HG02970 (cell line): ENCODE measurements at regions not wholly inside any gene's neighbourhood (a gene's known extent, or its start where the extent isn't known, plus 50 kb on each side); places are given as distances from the start of the nearest gene placed in this dataset.

Experiments
- ATAC-seq: cut with Tn5 transposase; IDR thresholded peaks from one replicate; pipeline ENCODE4 v1.9.1; 2021; ENCODE audit warnings: mild to moderate bottlenecking, moderate library complexity, moderate number of reproducible peaks; ENCODE audit not compliant: unreplicated experiment, low FRiP score

- ATAC-seq: no peak
Observed at GRCh38 chr9:107708791-107709190, 219.2 kb upstream of the KLF4 start.

- ATAC-seq: no peak
Observed at GRCh38 chr9:107707915-107708441, 218.4 kb upstream of the KLF4 start.

- no peak for ATAC-seq
Observed at GRCh38 chr9:107707428-107707837, 217.9 kb upstream of the KLF4 start.

GRCh38 chr9:107706701-107707427, 217.3 kb upstream of the KLF4 start:
- no peak for ATAC-seq

GRCh38 chr9:107705521-107705920, 216.0 kb upstream of the KLF4 start:
- ATAC-seq: no peak

- no peak for ATAC-seq
Observed at GRCh38 chr9:107704774-107705173, 215.2 kb upstream of the KLF4 start.

GRCh38 chr9:107703651-107704050, 214.1 kb upstream of the KLF4 start:
- no peak for ATAC-seq

GRCh38 chr9:107700847-107701246, 211.3 kb upstream of the KLF4 start:
- no peak for ATAC-seq

- no peak for ATAC-seq
Observed at GRCh38 chr9:107699231-107699630, 209.7 kb upstream of the KLF4 start.

- no peak for ATAC-seq
Observed at GRCh38 chr9:107698779-107699178, 209.2 kb upstream of the KLF4 start.

GRCh38 chr9:107696302-107696701, 206.7 kb upstream of the KLF4 start:
- no peak for ATAC-seq

GRCh38 chr9:107694390-107694789, 204.8 kb upstream of the KLF4 start:
- ATAC-seq: no peak

GRCh38 chr9:107693625-107694326, 204.2 kb upstream of the KLF4 start:
- ATAC-seq: no peak

- no peak for ATAC-seq
Observed at GRCh38 chr9:107691664-107692063, 202.1 kb upstream of the KLF4 start.

GRCh38 chr9:107690021-107690420, 200.5 kb upstream of the KLF4 start:
- ATAC-seq: no peak

GRCh38 chr9:107688728-107689127, 199.2 kb upstream of the KLF4 start:
- ATAC-seq: no peak

- ATAC-seq: no peak
Observed at GRCh38 chr9:107685901-107686300, 196.3 kb upstream of the KLF4 start.

- ATAC-seq: no peak
Observed at GRCh38 chr9:107685376-107685775, 195.8 kb upstream of the KLF4 start.

- ATAC-seq: no peak
Observed at GRCh38 chr9:107684224-107684623, 194.7 kb upstream of the KLF4 start.

GRCh38 chr9:107683566-107683965, 194.0 kb upstream of the KLF4 start:
- no peak for ATAC-seq

- no peak for ATAC-seq
Observed at GRCh38 chr9:107681988-107682387, 192.4 kb upstream of the KLF4 start.
